NB4 (cell line): ENCODE measurements at regions not wholly inside any gene's neighbourhood (a gene's known extent, or its start where the extent isn't known, plus 50 kb on each side); places are given as distances from the start of the nearest gene placed in this dataset.
"Not testable (repeated sequence)": the region's sequence is repeated elsewhere in the genome, so short reads cannot be mapped to it uniquely, and the experiment has no call there.

ENCODE experiments used
- DNase-seq: peaks from one replicate; pipeline ENCODE4 v3.0.0; 2010; ENCODE audit warnings: low read depth
- H3K4me3 ChIP-seq: one replicate; pipeline ENCODE4 v1.5.1; 2011; ENCODE audit warnings: mild to moderate bottlenecking, low read depth, low read length, moderate library complexity
- CTCF ChIP-seq: IDR thresholded peaks from one replicate; pipeline ENCODE4 v1.5.1; 2012; ENCODE audit warnings: low read depth, low read length
- MAX ChIP-seq: IDR thresholded peaks from 2 replicates; pipeline ENCODE4 v1.6.1; 2011; ENCODE audit warnings: low read depth, low read length
- MYC ChIP-seq: IDR thresholded peaks from 2 replicates; pipeline ENCODE4 v1.6.1; 2011; ENCODE audit warnings: low read depth, low read length
- POLR2A ChIP-seq: IDR thresholded peaks from 2 replicates; pipeline ENCODE4 v1.6.1; 2011; ENCODE audit warnings: mild to moderate bottlenecking; ENCODE audit not compliant: insufficient read length; ENCODE audit errors: extremely low read depth

- no peak overlapping the region for H3K4me3 ChIP-seq
- TF ChIP-seq MAX (no peak), MYC (no peak), CTCF (no peak), POLR2A (no peak)
- DNase-seq = no peak
These were observed 136.7 kb upstream of the ZNF746 start for GRCh38 chr7:149633976-149634945.

- DNase-seq, H3K4me3 ChIP-seq: not testable (repeated sequence)
These were observed 130.9 kb upstream of the ZNF746 start for GRCh38 chr7:149628361-149629149.

- no peak overlapping the region for H3K4me3 ChIP-seq
- TF ChIP-seq MAX = no peak
- no peak for TF ChIP-seq POLR2A
- no peak for TF ChIP-seq MYC
- TF ChIP-seq CTCF = no peak
- no peak for DNase-seq
These were observed 130.3 kb upstream of the ZNF746 start for GRCh38 chr7:149627911-149628310.

GRCh38 chr7:149626972-149627371, 129.4 kb upstream of the ZNF746 start:
- DNase-seq = no peak
- TF ChIP-seq MAX = no peak
- TF ChIP-seq POLR2A = no peak
- no peak for TF ChIP-seq CTCF
- TF ChIP-seq MYC = no peak
- H3K4me3 ChIP-seq = no peak overlapping the region

GRCh38 chr7:149625947-149626392, 128.4 kb upstream of the ZNF746 start:
- no peak overlapping the region for H3K4me3 ChIP-seq
- DNase-seq = peak; percentile 58
- TF ChIP-seq MAX = no peak
- TF ChIP-seq MYC = no peak

GRCh38 chr7:149625340-149625946, 127.8 kb upstream of the ZNF746 start:
- peak overlapping the region; percentile 49 for H3K4me3 ChIP-seq
- TF ChIP-seq MYC = 0 out of 2 replicates have a peak, but pooled peaks have one; percentile 27
- TF ChIP-seq CTCF = peak; percentile 93
- peak; percentile 91 for TF ChIP-seq MAX
- TF ChIP-seq POLR2A = no peak
- DNase-seq = peak; percentile 78
